HL-60 (cell line): ENCODE measurements at regions not wholly inside any gene's neighbourhood (a gene's known extent, or its start where the extent isn't known, plus 50 kb on each side); places are given as distances from the start of the nearest gene placed in this dataset.

Experiments used
- CTCF ChIP-seq: IDR thresholded peaks from one replicate; pipeline ENCODE4 v1.5.1; 2011; ENCODE audit warnings: low read length, control low read depth, inconsistent platforms; ENCODE audit not compliant: insufficient read depth
- GABPA ChIP-seq: IDR thresholded peaks from 2 replicates; pipeline ENCODE4 v1.6.1; 2012; ENCODE audit warnings: low read depth

DNA sequence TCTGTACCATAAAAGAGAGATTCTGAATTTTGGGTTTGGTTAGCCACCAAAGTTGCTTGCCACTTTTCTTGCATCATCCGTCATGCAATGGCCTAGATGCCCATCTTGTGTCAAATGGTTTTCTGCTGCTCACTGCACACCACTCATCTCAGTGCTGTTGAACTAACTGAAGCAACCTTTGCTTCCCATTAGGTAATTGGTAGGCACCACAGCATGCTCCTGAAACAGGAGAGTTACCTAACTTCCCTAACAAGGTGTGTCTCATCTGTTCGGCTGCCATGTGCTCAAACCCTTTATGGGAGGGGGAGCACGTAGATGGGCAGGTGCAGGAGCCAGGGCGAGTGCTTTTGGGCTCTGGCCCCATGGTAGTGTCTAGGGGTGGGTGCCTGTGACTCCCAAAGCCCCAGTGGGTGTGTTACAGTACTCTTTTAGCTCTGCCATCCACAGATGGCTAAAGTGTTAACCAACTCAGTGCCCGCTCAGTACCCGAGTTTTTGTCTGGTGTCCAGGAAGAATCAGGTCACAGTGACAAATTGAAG is 147.4 kb upstream of the SPACA1 start:
- TF ChIP-seq CTCF = no peak
- TF ChIP-seq GABPA = no peak
